ENCODE measurements at regions not wholly inside any gene's neighbourhood (a gene's known extent, or its start where the extent isn't known, plus 50 kb on each side); places are given as distances from the start of the nearest gene placed in this dataset.

DNA sequence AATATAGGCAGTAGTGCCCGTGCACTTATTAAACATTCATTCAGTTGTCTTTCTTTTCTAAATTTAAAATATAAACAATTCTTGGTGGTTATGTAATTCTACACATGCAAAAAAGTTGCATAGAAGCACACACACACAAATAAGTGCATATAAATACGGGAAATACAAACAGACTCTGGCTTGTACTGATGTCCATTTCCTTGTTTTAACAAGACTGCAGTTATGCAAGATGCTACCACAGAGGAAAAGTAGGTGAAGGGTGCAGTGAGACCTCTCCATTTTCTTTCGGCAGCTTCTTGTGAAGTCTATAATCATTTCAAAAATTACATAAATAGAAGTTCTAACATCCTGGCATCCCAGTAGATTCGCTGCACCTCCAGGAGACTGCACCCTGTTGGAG, 130.6 kb upstream of the BCL6 start:
- TF ChIP-seq POLR2A (IDR thresholded peaks at IDR 0.05), result no peak
- TF ChIP-seq, protein P1, sequence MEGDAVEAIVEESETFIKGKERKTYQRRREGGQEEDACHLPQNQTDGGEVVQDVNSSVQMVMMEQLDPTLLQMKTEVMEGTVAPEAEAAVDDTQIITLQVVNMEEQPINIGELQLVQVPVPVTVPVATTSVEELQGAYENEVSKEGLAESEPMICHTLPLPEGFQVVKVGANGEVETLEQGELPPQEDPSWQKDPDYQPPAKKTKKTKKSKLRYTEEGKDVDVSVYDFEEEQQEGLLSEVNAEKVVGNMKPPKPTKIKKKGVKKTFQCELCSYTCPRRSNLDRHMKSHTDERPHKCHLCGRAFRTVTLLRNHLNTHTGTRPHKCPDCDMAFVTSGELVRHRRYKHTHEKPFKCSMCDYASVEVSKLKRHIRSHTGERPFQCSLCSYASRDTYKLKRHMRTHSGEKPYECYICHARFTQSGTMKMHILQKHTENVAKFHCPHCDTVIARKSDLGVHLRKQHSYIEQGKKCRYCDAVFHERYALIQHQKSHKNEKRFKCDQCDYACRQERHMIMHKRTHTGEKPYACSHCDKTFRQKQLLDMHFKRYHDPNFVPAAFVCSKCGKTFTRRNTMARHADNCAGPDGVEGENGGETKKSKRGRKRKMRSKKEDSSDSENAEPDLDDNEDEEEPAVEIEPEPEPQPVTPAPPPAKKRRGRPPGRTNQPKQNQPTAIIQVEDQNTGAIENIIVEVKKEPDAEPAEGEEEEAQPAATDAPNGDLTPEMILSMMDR (IDR thresholded peaks at IDR 0.05), result no peak

Data from lower leg skin (tissue), 3 donors.